PC-9 (cell line): ENCODE measurements at regions not wholly inside any gene's neighbourhood (a gene's known extent, or its start where the extent isn't known, plus 50 kb on each side); places are given as distances from the start of the nearest gene placed in this dataset.

Experiments used
- CTCF ChIP-seq: fragments of 200-600 bp; sonication (generic); conservative IDR thresholded peaks from 2 replicates; pipeline ENCODE4 v1.6.1; 2017; ENCODE audit warnings: mixed run types, antibody characterized with exemption, mild to moderate bottlenecking, moderate library complexity
- EZH2 ChIP-seq: fragments of 200-600 bp; sonication (generic); IDR thresholded peaks from 2 replicates; pipeline ENCODE4 v1.8.0; 2017; ENCODE audit warnings: antibody characterized with exemption, low read depth

DNA sequence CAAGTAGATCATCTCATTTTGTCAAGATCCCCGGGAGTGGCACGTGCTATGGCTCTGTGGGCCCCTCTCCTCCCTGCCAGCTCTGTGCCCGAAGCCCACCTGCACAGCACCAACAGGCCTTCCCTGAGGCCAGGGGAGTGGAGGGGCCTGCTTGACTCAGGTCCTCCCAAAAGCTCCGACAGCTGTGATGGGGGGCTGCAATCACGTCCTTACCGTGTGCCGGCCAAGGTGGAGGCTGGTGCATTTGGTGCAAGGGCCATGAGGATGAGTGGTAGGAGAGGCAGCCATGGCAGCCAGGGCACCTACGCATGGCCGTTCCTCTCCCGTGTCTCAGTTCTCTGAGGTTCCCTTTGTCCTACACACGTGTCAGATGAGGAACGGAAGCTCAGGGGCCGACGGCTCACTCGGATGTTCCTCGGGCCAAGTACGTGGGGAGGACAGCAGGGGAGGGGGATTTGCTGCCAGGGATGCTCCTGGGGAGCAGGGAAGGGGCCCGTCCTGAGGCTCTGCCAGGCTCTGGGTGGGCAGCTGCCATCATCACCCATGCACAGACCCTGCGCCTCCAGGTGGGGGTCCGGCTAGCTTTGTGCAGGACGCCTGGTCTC lies 95.8 kb downstream of the HMX1 start:
- TF ChIP-seq CTCF (no peak), EZH2 (no peak)
